Forelimb muscle (tissue), 1 donor: ENCODE measurements at regions not wholly inside any gene's neighbourhood (a gene's known extent, or its start where the extent isn't known, plus 50 kb on each side); places are given as distances from the start of the nearest gene placed in this dataset.
"Not testable (repeated sequence)": the region's sequence is repeated elsewhere in the genome, so short reads cannot be mapped to it uniquely, and the experiment has no call there.

ENCODE experiments used
- DNase-seq: peaks from one replicate; pipeline ENCODE4 v3.0.0-alpha.2; 2013; ENCODE audit warnings: low read depth

GRCh38 chr6:71199736-71200135 lies 88.9 kb upstream of the OGFRL1 start:
- no peak for DNase-seq

- DNase-seq: no peak
Observed at GRCh38 chr6:71203206-71203605, 85.4 kb upstream of the OGFRL1 start.

GRCh38 chr6:71204741-71205140 lies 83.9 kb upstream of the OGFRL1 start:
- DNase-seq: no peak

- DNase-seq: no peak
Observed at GRCh38 chr6:71205336-71205956, 83.2 kb upstream of the OGFRL1 start.

GRCh38 chr6:71206089-71206488 lies 82.5 kb upstream of the OGFRL1 start:
- no peak for DNase-seq

GRCh38 chr6:71209206-71209605 lies 79.4 kb upstream of the OGFRL1 start:
- DNase-seq: no peak

GRCh38 chr6:71209626-71210025 lies 79.0 kb upstream of the OGFRL1 start:
- no peak for DNase-seq

GRCh38 chr6:71211799-71212198 lies 76.8 kb upstream of the OGFRL1 start:
- no peak for DNase-seq

- DNase-seq: no peak
Observed at GRCh38 chr6:71220466-71220865, 68.1 kb upstream of the OGFRL1 start.

GRCh38 chr6:71222671-71223070 lies 65.9 kb upstream of the OGFRL1 start:
- no peak for DNase-seq

GRCh38 chr6:71224011-71224410 lies 64.6 kb upstream of the OGFRL1 start:
- no peak for DNase-seq

GRCh38 chr6:71226151-71226550 lies 62.5 kb upstream of the OGFRL1 start:
- DNase-seq: no peak

- no peak for DNase-seq
Observed at GRCh38 chr6:71228461-71229041, 60.1 kb upstream of the OGFRL1 start.

GRCh38 chr6:71229477-71229876 lies 59.1 kb upstream of the OGFRL1 start:
- DNase-seq: no peak

GRCh38 chr6:71232890-71233289 lies 55.7 kb upstream of the OGFRL1 start:
- DNase-seq: not testable (repeated sequence)

GRCh38 chr6:71236926-71237434 lies 51.6 kb upstream of the OGFRL1 start:
- DNase-seq: no peak

- no peak for DNase-seq
Observed at GRCh38 chr6:71238351-71238750, 50.3 kb upstream of the OGFRL1 start.
